ENCODE measurements at regions not wholly inside any gene's neighbourhood (a gene's known extent, or its start where the extent isn't known, plus 50 kb on each side); places are given as distances from the start of the nearest gene placed in this dataset.

- TF ChIP-seq PATZ1 (CRISPR knock-in tag; IDR thresholded peaks at IDR 0.05; ENCODE audit: borderline replicate concordance), result no peak
- no peak for TF ChIP-seq PPARA (CRISPR knock-in tag; IDR thresholded peaks at IDR 0.05; ENCODE audit: borderline replicate concordance)
These were observed 59.2 kb downstream of the RPL37A start for GRCh38 chr2:216557820-216558219.

Data from SK-N-SH treated with all-trans-retinoic acid at 6 μM for 48 hours (cell line).